ENCODE measurements at regions not wholly inside any gene's neighbourhood (a gene's known extent, or its start where the extent isn't known, plus 50 kb on each side); places are given as distances from the start of the nearest gene placed in this dataset.

GRCh38 chr10:76778914-76779795, 858.5 kb downstream of the KCNMA1 start:
- H3K4me3 ChIP-seq = peak overlapping the region; percentile 22
- H3K27ac ChIP-seq = peak overlapping the region; percentile 59
- Mint-ChIP-seq H3K27ac (peak overlapping the region; percentile 98), H3K9me3 (peaks cover 22% of the 10 kb centered on the region), H3K36me3 (peaks cover 2% of the 10 kb centered on the region), H3K4me3 (peak overlapping the region; percentile 68), H3K27me3 (ENCODE audit: insufficient read depth, low read depth) (peaks cover 2% of the 10 kb centered on the region), H3K4me1 (peaks cover 43% of the 10 kb centered on the region)
- no peaks in the 10 kb centered on the region for H4K20me1 ChIP-seq (ENCODE audit: low read depth)
- H3K4me1 ChIP-seq = peaks cover 20% of the 10 kb centered on the region
- no peaks in the 10 kb centered on the region for H3K27me3 ChIP-seq
- no peak for TF ChIP-seq EZH2phosphoT487 (IDR thresholded peaks at IDR 0.05)
- no peak for TF ChIP-seq EZH2 (IDR thresholded peaks at IDR 0.05)
- TF ChIP-seq CTCF (IDR thresholded peaks at IDR 0.05) = peak; percentile 19
- no peaks in the 10 kb centered on the region for H3K9me3 ChIP-seq (ENCODE audit: low read depth)
- DNase-seq (ENCODE audit: low spot score) = peak; percentile 68
- no peak overlapping the region for H3K9ac ChIP-seq
- H3F3A ChIP-seq (ENCODE audit: low read depth) = peaks cover 26% of the 10 kb centered on the region
- peak overlapping the region; percentile 64 for H3K4me2 ChIP-seq
- H3K36me3 ChIP-seq = peaks cover 5% of the 10 kb centered on the region
- H3K79me2 ChIP-seq (ENCODE audit: low read depth) = no peaks in the 10 kb centered on the region
- H2AFZ ChIP-seq (replicated peaks) = peak overlapping the region; percentile 67

GRCh38 chr10:76774987-76775603, 862.5 kb downstream of the KCNMA1 start:
- Histone ChIP-seq H3K27me3 (no peaks in the 10 kb centered on the region), H3K27ac (no peak overlapping the region), H3K9me3 (ENCODE audit: low read depth) (no peaks in the 10 kb centered on the region), H3F3A (ENCODE audit: low read depth) (peaks cover 24% of the 10 kb centered on the region), H3K4me2 (no peak overlapping the region), H3K4me1 (peaks cover 17% of the 10 kb centered on the region), H3K4me3 (no peak overlapping the region), H3K79me2 (ENCODE audit: low read depth) (no peaks in the 10 kb centered on the region), H4K20me1 (ENCODE audit: low read depth) (no peaks in the 10 kb centered on the region), H3K36me3 (no peaks in the 10 kb centered on the region), H3K9ac (no peak overlapping the region), H2AFZ (replicated peaks) (no peak overlapping the region)
- DNase-seq (ENCODE audit: low spot score) = no peak
- no peak for TF ChIP-seq EZH2 (IDR thresholded peaks at IDR 0.05)
- TF ChIP-seq CTCF (IDR thresholded peaks at IDR 0.05) = no peak
- TF ChIP-seq EZH2phosphoT487 (IDR thresholded peaks at IDR 0.05) = no peak
- H3K4me1 Mint-ChIP-seq = peaks cover 34% of the 10 kb centered on the region
- H3K27me3 Mint-ChIP-seq (ENCODE audit: insufficient read depth, low read depth) = no peaks in the 10 kb centered on the region
- peaks cover 10% of the 10 kb centered on the region for H3K9me3 Mint-ChIP-seq
- peaks cover 4% of the 10 kb centered on the region for H3K36me3 Mint-ChIP-seq
- no peak overlapping the region for H3K27ac Mint-ChIP-seq
- H3K4me3 Mint-ChIP-seq = no peak overlapping the region

- Mint-ChIP-seq H3K27me3 (ENCODE audit: insufficient read depth, low read depth) (peaks cover 5% of the 10 kb centered on the region), H3K4me1 (peaks cover 9% of the 10 kb centered on the region)
These were observed 868.0 kb downstream of the KCNMA1 start for GRCh38 chr10:76769582-76769981.

More at GRCh38 chr10:76769582-76769981, 868.0 kb downstream of the KCNMA1 start:
- H3K79me2 ChIP-seq (ENCODE audit: low read depth) = no peaks in the 10 kb centered on the region
- H3K27ac ChIP-seq = no peak overlapping the region
- H3K9me3 Mint-ChIP-seq = peaks cover 14% of the 10 kb centered on the region
- no peaks in the 10 kb centered on the region for H3F3A ChIP-seq (ENCODE audit: low read depth)
- no peak overlapping the region for H3K9ac ChIP-seq
- no peak overlapping the region for H3K27ac Mint-ChIP-seq
- no peak for DNase-seq (ENCODE audit: low spot score)
- H3K27me3 ChIP-seq = no peaks in the 10 kb centered on the region
- no peaks in the 10 kb centered on the region for H3K36me3 ChIP-seq
- TF ChIP-seq EZH2 (IDR thresholded peaks at IDR 0.05) (no peak), EZH2phosphoT487 (IDR thresholded peaks at IDR 0.05) (no peak), CTCF (IDR thresholded peaks at IDR 0.05) (no peak)
- H3K36me3 Mint-ChIP-seq = peaks cover 2% of the 10 kb centered on the region
- no peak overlapping the region for H3K4me3 Mint-ChIP-seq
- no peaks in the 10 kb centered on the region for H3K9me3 ChIP-seq (ENCODE audit: low read depth)
- H4K20me1 ChIP-seq (ENCODE audit: low read depth) = no peaks in the 10 kb centered on the region
- H3K4me2 ChIP-seq = no peak overlapping the region
- H2AFZ ChIP-seq (replicated peaks) = no peak overlapping the region
- H3K4me3 ChIP-seq = no peak overlapping the region
- no peaks in the 10 kb centered on the region for H3K4me1 ChIP-seq
